Heart left ventricle (tissue), 13 donors: ENCODE measurements at regions not wholly inside any gene's neighbourhood (a gene's known extent, or its start where the extent isn't known, plus 50 kb on each side); places are given as distances from the start of the nearest gene placed in this dataset.

ENCODE experiments used
- POLR2A ChIP-seq, 2 donors: fragments of 450-650 bp; IDR thresholded peaks; one replicate each; pipeline ENCODE4 v1.6.1; 2017; ENCODE audit warnings: antibody characterized with exemption in 2 of 2, mild to moderate bottlenecking in 2 of 2, moderate library complexity in 2 of 2
- TF ChIP-seq, protein P1 (sequence below), 12 donors: fragments of 200-600 bp; sonication (generic) in 4 of 12; IDR thresholded peaks; one replicate each; pipeline versions ENCODE4 v1.5.0 to v1.8.0; 2018 to 2022; ENCODE audit warnings: antibody characterized with exemption in 12 of 12, mild to moderate bottlenecking in 5 of 12
- donor health status: ischemic (EF 13 %, LVEDD 7.1; RV severe dilation, severe dysfunction).
- donor health status: DM: no; HTN: yes; CAD: no.
- donor health status: DM: no; HTN: no; CAD: no.
- donor health status: ischemic (EF 25% LVEDD 6.9; RV normal size, moderate dysfunction).
- donor health status: ischemic (EF 25% LVEDD 5.7; RV mildly dilated, moderate dysfunction).
- donor health status: ischemic (EF 35%, LVEDD 5.7; RV mildly dilated, moderate dysfunction).
- donor health status: nonischemic (EF 11% LVEDD 7.7; RV severe dilation, severe dysfunction).
- donor health status: DM: yes; HTN: yes; CAD: no.
- donor health status: PGD.
- donor health status: ischemic (EF 29% LVEDD 5.4; RV normal size, mild dysfunction).
- donor health status: nonischemic (EF 23%, LVEDD 6.1; RV moderate dilation, normal function).

DNA sequence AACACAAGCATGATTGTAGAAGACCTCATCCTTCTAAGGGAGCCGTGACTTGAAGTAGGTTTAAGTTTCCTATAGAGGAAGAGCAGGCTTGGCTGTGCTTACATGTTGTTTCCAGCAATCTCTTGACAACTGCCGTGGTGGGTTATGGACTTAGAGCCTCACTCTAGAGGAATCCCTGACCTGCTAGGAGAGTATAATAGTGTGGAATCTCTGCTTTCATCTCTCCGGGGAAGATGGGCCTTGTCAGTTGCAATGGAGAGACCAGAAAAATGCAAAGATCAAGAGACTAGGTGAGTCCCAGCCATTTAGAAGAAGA is 137.6 kb downstream of the MIS18A start:
- TF ChIP-seq, protein P1, sequence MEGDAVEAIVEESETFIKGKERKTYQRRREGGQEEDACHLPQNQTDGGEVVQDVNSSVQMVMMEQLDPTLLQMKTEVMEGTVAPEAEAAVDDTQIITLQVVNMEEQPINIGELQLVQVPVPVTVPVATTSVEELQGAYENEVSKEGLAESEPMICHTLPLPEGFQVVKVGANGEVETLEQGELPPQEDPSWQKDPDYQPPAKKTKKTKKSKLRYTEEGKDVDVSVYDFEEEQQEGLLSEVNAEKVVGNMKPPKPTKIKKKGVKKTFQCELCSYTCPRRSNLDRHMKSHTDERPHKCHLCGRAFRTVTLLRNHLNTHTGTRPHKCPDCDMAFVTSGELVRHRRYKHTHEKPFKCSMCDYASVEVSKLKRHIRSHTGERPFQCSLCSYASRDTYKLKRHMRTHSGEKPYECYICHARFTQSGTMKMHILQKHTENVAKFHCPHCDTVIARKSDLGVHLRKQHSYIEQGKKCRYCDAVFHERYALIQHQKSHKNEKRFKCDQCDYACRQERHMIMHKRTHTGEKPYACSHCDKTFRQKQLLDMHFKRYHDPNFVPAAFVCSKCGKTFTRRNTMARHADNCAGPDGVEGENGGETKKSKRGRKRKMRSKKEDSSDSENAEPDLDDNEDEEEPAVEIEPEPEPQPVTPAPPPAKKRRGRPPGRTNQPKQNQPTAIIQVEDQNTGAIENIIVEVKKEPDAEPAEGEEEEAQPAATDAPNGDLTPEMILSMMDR (IDR thresholded peaks at IDR 0.05) = no peak
- TF ChIP-seq POLR2A (IDR thresholded peaks at IDR 0.05) = no peak
